Keratinocyte (primary cell): ENCODE measurements at regions not wholly inside any gene's neighbourhood (a gene's known extent, or its start where the extent isn't known, plus 50 kb on each side); places are given as distances from the start of the nearest gene placed in this dataset.

Experiments used
- DNase-seq: peaks from one replicate; pipeline ENCODE4 v3.0.0-alpha.2; 2011; ENCODE audit warnings: low read depth, missing footprints, low spot score
- FAIRE-seq: peaks from 2 replicates; lab custom pipeline; 2011; peaks lifted over from hg19 to GRCh38; lab: Jason Lieb, UNC
- H2AFZ ChIP-seq: 2 replicates; pipeline ENCODE4 v1.6.0; 2012; ENCODE audit warnings: low read length, control low read depth, inconsistent platforms; ENCODE audit not compliant: control insufficient read depth
- H3K27ac ChIP-seq: 2 replicates; pipeline ENCODE4 v1.5.1; 2011; ENCODE audit warnings: low read length; ENCODE audit not compliant: control insufficient read depth, insufficient read depth
- H3K27me3 ChIP-seq: 3 replicates; pipeline ENCODE4 v1.6.0; 2011; ENCODE audit warnings: low read length; ENCODE audit not compliant: control insufficient read depth, insufficient read depth; ENCODE audit errors: extremely low read depth
- H3K36me3 ChIP-seq, 2 experiments: 2 replicates in 1 of 2; 3 replicates in 1 of 2; pipeline ENCODE4 v1.5.1; 2011; ENCODE audit warnings: low read length in 2 of 2, mild to moderate bottlenecking in 1 of 2; ENCODE audit not compliant: control insufficient read depth in 2 of 2, insufficient read depth in 2 of 2; ENCODE audit errors: extremely low read depth in 1 of 2
- H3K4me1 ChIP-seq: 3 replicates; pipeline ENCODE4 v1.5.1; 2011; ENCODE audit warnings: low read length; ENCODE audit not compliant: control insufficient read depth, insufficient read depth; ENCODE audit errors: extremely low read depth
- H3K4me2 ChIP-seq: 3 replicates; pipeline ENCODE4 v1.6.0; 2011; ENCODE audit warnings: low read depth, low read length; ENCODE audit not compliant: control insufficient read depth, insufficient read depth; ENCODE audit errors: extremely low read depth
- H3K4me3 ChIP-seq, 3 experiments: fragments of 200-600 bp in 1 of 3; sonication (generic) in 1 of 3; 2 replicates in 2 of 3; 3 replicates in 1 of 3; pipeline ENCODE4 v1.5.1; 2011 to 2016; ENCODE audit warnings: low read length in 3 of 3, mild to moderate bottlenecking in 3 of 3, control low read depth in 2 of 3, inconsistent platforms in 1 of 3, low read depth in 1 of 3, mixed read lengths in 1 of 3, mixed run types in 1 of 3, moderate library complexity in 1 of 3; ENCODE audit not compliant: control insufficient read depth in 2 of 3, insufficient read depth in 2 of 3; ENCODE audit errors: extremely low read depth in 1 of 3
- H3K79me2 ChIP-seq: 2 replicates; pipeline ENCODE4 v1.6.0; 2012; ENCODE audit warnings: low read length; ENCODE audit not compliant: control insufficient read depth, insufficient read depth
- H3K9ac ChIP-seq: 3 replicates; pipeline ENCODE4 v1.6.0; 2011; ENCODE audit warnings: low read length; ENCODE audit not compliant: control insufficient read depth, insufficient read depth; ENCODE audit errors: extremely low read depth
- H3K9me1 ChIP-seq: 3 replicates; pipeline ENCODE4 v1.6.0; 2011; ENCODE audit warnings: low read length; ENCODE audit not compliant: control insufficient read depth, insufficient read depth; ENCODE audit errors: extremely low read depth
- H3K9me3 ChIP-seq: 2 replicates; pipeline ENCODE4 v1.5.1; 2012; ENCODE audit warnings: low read depth, low read length; ENCODE audit not compliant: control insufficient read depth
- H4K20me1 ChIP-seq: 3 replicates; pipeline ENCODE4 v1.6.0; 2011; ENCODE audit warnings: low read length; ENCODE audit not compliant: control insufficient read depth, insufficient read depth; ENCODE audit errors: extremely low read depth
- EZH2 ChIP-seq: IDR thresholded peaks from one replicate; pipeline ENCODE4 v1.6.1; 2012; ENCODE audit warnings: inconsistent platforms, mild to moderate bottlenecking, low read length, moderate library complexity
- dilution Hi-C: fragments of 300-500 bp; cut with MboI; formaldehyde crosslinking; loops from one replicate; pipeline ENCODE4 v1.7.0; 2020; ENCODE audit warnings: low sequenced_read_pairs; ENCODE audit not compliant: extremely low pct_ligation_motif_present
- TF ChIP-seq, protein P1 (sequence below), 3 experiments: IDR thresholded peaks in 1 of 3; conservative IDR thresholded peaks in 1 of 3; optimal IDR thresholded peaks in 1 of 3; 2 replicates in 2 of 3; 3 replicates in 1 of 3; pipeline versions ENCODE3 to v1.5.1; 2011; ENCODE audit warnings: low read length in 3 of 3, mild to moderate bottlenecking in 3 of 3, moderate library complexity in 2 of 3, control low read depth in 1 of 3, inconsistent platforms in 1 of 3; ENCODE audit not compliant: insufficient read depth in 2 of 3; ENCODE audit errors: extremely low read depth in 1 of 3

- no peaks in the 10 kb centered on the region for H4K20me1 ChIP-seq
- TF ChIP-seq, protein P1, sequence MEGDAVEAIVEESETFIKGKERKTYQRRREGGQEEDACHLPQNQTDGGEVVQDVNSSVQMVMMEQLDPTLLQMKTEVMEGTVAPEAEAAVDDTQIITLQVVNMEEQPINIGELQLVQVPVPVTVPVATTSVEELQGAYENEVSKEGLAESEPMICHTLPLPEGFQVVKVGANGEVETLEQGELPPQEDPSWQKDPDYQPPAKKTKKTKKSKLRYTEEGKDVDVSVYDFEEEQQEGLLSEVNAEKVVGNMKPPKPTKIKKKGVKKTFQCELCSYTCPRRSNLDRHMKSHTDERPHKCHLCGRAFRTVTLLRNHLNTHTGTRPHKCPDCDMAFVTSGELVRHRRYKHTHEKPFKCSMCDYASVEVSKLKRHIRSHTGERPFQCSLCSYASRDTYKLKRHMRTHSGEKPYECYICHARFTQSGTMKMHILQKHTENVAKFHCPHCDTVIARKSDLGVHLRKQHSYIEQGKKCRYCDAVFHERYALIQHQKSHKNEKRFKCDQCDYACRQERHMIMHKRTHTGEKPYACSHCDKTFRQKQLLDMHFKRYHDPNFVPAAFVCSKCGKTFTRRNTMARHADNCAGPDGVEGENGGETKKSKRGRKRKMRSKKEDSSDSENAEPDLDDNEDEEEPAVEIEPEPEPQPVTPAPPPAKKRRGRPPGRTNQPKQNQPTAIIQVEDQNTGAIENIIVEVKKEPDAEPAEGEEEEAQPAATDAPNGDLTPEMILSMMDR (optimal IDR thresholded peaks at IDR 0.05 in 1 of 3, IDR thresholded peaks at IDR 0.05 in 1 of 3, conservative IDR thresholded peaks at IDR 0.05 in 1 of 3; ENCODE audit: extremely low read depth in 1 of 3, insufficient read depth in 2 of 3, low read length in 3 of 3), result no peak
- H2AFZ ChIP-seq, result no peak overlapping the region
- DNase-seq, result no peak
- no peaks in the 10 kb centered on the region for H3K4me1 ChIP-seq
- no peaks in the 10 kb centered on the region for H3K9me3 ChIP-seq
- H3K9me1 ChIP-seq, result no peaks in the 10 kb centered on the region
- no peak overlapping the region for H3K4me3 ChIP-seq
- no peak for FAIRE-seq
- H3K79me2 ChIP-seq, result no peaks in the 10 kb centered on the region
- no peak overlapping the region for H3K9ac ChIP-seq
- no peaks in the 10 kb centered on the region for H3K27me3 ChIP-seq
- dilution Hi-C loops, result no loop called here
- no peak overlapping the region for H3K4me2 ChIP-seq
- no peaks in the 10 kb centered on the region for H3K36me3 ChIP-seq
- no peak overlapping the region for H3K27ac ChIP-seq
Observed at GRCh38 chr13:58926858-58927257, 1236.9 kb downstream of the DIAPH3 start.

DNA sequence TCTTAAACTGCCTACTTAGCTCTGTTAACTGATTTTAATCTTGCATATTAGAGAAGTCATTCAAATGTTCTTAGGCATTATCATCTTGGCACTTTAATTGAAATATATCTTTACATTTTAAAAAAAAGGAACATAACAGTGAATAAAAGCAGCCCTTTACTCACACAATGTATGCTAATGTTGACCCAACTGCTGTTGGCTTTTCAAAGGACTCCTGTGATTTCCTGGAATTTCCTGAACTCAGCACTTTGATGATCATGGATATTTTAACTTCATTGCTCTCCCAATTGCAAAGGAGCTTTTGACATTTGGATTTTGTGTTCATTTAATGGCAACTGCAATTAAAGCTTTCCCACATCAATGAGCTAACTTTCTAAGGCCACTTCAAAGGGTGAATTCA lies 1230.3 kb downstream of the DIAPH3 start:
- FAIRE-seq, result no peak
- no peak overlapping the region for H3K4me3 ChIP-seq

More for the DNA sequence above, 1230.3 kb downstream of the DIAPH3 start:
- dilution Hi-C loops, result no loop called here
- Histone ChIP-seq H3K79me2 (no peaks in the 10 kb centered on the region), H3K9me1 (no peaks in the 10 kb centered on the region), H3K36me3 (no peaks in the 10 kb centered on the region), H3K27ac (no peak overlapping the region), H3K9me3 (no peaks in the 10 kb centered on the region), H3K27me3 (no peaks in the 10 kb centered on the region), H3K9ac (no peak overlapping the region), H3K4me1 (no peaks in the 10 kb centered on the region), H4K20me1 (no peaks in the 10 kb centered on the region), H3K4me2 (no peak overlapping the region), H2AFZ (no peak overlapping the region)
- no peak for DNase-seq
- no peak for TF ChIP-seq EZH2
- TF ChIP-seq, protein P1 (optimal IDR thresholded peaks at IDR 0.05 in 1 of 3, IDR thresholded peaks at IDR 0.05 in 1 of 3, conservative IDR thresholded peaks at IDR 0.05 in 1 of 3; ENCODE audit: extremely low read depth in 1 of 3, insufficient read depth in 2 of 3, low read length in 3 of 3), result no peak
